IMR-90 (cell line): ENCODE measurements at regions not wholly inside any gene's neighbourhood (a gene's known extent, or its start where the extent isn't known, plus 50 kb on each side); places are given as distances from the start of the nearest gene placed in this dataset.

ENCODE experiments used
- ATAC-seq: fragments of 200-7000 bp; cut with Tn5 transposase; 2 replicates; pipeline ENCODE4 v1.9.1; 2020; ENCODE audit warnings: low read depth, mild to moderate bottlenecking, moderate library complexity
- BruUV-seq: library from RNA; stranded (reverse); fragments of 400-500 nt; replicated peaks from 2 replicates; lab custom pipeline; 2021; lab: Mats Ljungman, UMichigan
- CTCF ChIA-PET: fragments of 300-600 bp; formaldehyde crosslinking; extraction: SDS; loops from one replicate; lab custom pipeline; 2021; ENCODE audit warnings: antibody characterized with exemption; lab: Yijun Ruan, JAX
- POLR2A ChIA-PET: fragments of 300-600 bp; sonication (Branson Sonifier 250); formaldehyde crosslinking; loops from one replicate; lab custom pipeline; 2022; ENCODE audit warnings: antibody characterized with exemption; ENCODE audit not compliant: unreplicated experiment; lab: Charles Lee
- DNase-seq: peaks from one replicate; pipeline ENCODE4 v3.0.0; 2013
- H2AFZ ChIP-seq: replicated peaks from 2 replicates; pipeline ENCODE3; 2013; ENCODE audit warnings: low read length, mild to moderate bottlenecking; ENCODE audit not compliant: poor library complexity
- H2AK5ac ChIP-seq: 2 replicates; pipeline ENCODE4 v1.6.1; 2013; ENCODE audit warnings: low read depth, low read length, inconsistent platforms
- H2AK9ac ChIP-seq: replicated peaks from 2 replicates; pipeline ENCODE3; 2013; ENCODE audit warnings: mild to moderate bottlenecking, low read depth, low read length, moderate library complexity; ENCODE audit not compliant: poor library complexity
- H2BK120ac ChIP-seq: 2 replicates; pipeline ENCODE4 v1.6.1; 2013; ENCODE audit warnings: low read depth, low read length, inconsistent platforms
- H2BK15ac ChIP-seq: 3 replicates; pipeline ENCODE4 v1.6.1; 2013; ENCODE audit warnings: low read depth, low read length, inconsistent platforms
- H2BK20ac ChIP-seq: 2 replicates; pipeline ENCODE4 v1.6.1; 2013; ENCODE audit warnings: low read depth, mild to moderate bottlenecking, inconsistent platforms, low read length, moderate library complexity
- H2BK5ac ChIP-seq: 2 replicates; pipeline ENCODE4 v1.6.1; 2013; ENCODE audit warnings: mild to moderate bottlenecking, low read depth, low read length, inconsistent platforms; ENCODE audit not compliant: poor library complexity, severe bottlenecking
- H3K14ac ChIP-seq: replicated peaks from 2 replicates; pipeline ENCODE4 v1.6.1; 2013; ENCODE audit warnings: low read depth, low read length, inconsistent platforms
- H3K18ac ChIP-seq: 2 replicates; pipeline ENCODE4 v1.6.1; 2013; ENCODE audit warnings: low read depth, low read length, control low read depth
- H3K23ac ChIP-seq: 2 replicates; pipeline ENCODE4 v1.6.1; 2013; ENCODE audit warnings: low read depth, low read length, inconsistent platforms
- H3K27ac ChIP-seq: 2 replicates; pipeline ENCODE4 v1.5.1; 2013; ENCODE audit warnings: mild to moderate bottlenecking, control low read depth, low read length; ENCODE audit not compliant: insufficient read depth
- H3K27me3 ChIP-seq: 2 replicates; pipeline ENCODE4 v1.6.1; 2013; ENCODE audit warnings: low read length; ENCODE audit not compliant: control insufficient read depth, insufficient read depth
- H3K36me3 ChIP-seq: 2 replicates; pipeline ENCODE4 v1.6.1; 2013; ENCODE audit warnings: low read length, mixed read lengths; ENCODE audit not compliant: control insufficient read depth, insufficient read depth
- H3K4ac ChIP-seq: 2 replicates; pipeline ENCODE4 v1.6.1; 2013; ENCODE audit warnings: low read depth, low read length, inconsistent platforms
- H3K4me1 ChIP-seq: 2 replicates; pipeline ENCODE4 v1.6.1; 2013; ENCODE audit warnings: low read length, mixed read lengths; ENCODE audit not compliant: control insufficient read depth, insufficient read depth
- H3K4me2 ChIP-seq: 2 replicates; pipeline ENCODE4 v1.6.1; 2013; ENCODE audit warnings: low read depth, mild to moderate bottlenecking, control low read depth, low read length, moderate library complexity
- H3K4me3 ChIP-seq: 2 replicates; pipeline ENCODE4 v1.5.1; 2013; ENCODE audit warnings: low read depth, mild to moderate bottlenecking, control low read depth, low read length, moderate library complexity; ENCODE audit not compliant: insufficient read depth
- H3K56ac ChIP-seq: 2 replicates; pipeline ENCODE4 v1.6.1; 2013; ENCODE audit warnings: low read length, inconsistent platforms; ENCODE audit not compliant: insufficient read depth; ENCODE audit errors: extremely low read depth
- H3K79me1 ChIP-seq, 2 experiments: 2 replicates each; pipeline ENCODE4 v1.6.1; 2013; ENCODE audit warnings: low read length in 2 of 2, inconsistent platforms in 1 of 2, low read depth in 1 of 2
- H3K9ac ChIP-seq: 2 replicates; pipeline ENCODE4 v1.6.1; 2013; ENCODE audit warnings: low read depth, low read length, control low read depth
- H3K9me1 ChIP-seq: 2 replicates; pipeline ENCODE4 v1.6.1; 2013; ENCODE audit warnings: low read length, inconsistent platforms; ENCODE audit not compliant: insufficient read depth
- H3K9me3 ChIP-seq: 2 replicates; pipeline ENCODE4 v1.6.1; 2013; ENCODE audit warnings: low read length; ENCODE audit not compliant: control insufficient read depth, insufficient read depth
- H4K20me1 ChIP-seq: 2 replicates; pipeline ENCODE4 v1.6.1; 2013; ENCODE audit warnings: low read length, inconsistent platforms; ENCODE audit not compliant: insufficient read depth
- H4K5ac ChIP-seq: 2 replicates; pipeline ENCODE4 v1.6.1; 2013; ENCODE audit warnings: mild to moderate bottlenecking, low read depth, low read length, control low read depth
- H4K8ac ChIP-seq, 2 experiments: 2 replicates each; pipeline ENCODE4 v1.6.1; 2013; ENCODE audit warnings: low read depth in 2 of 2, low read length in 2 of 2, control low read depth in 1 of 2, inconsistent platforms in 1 of 2
- H4K91ac ChIP-seq: 2 replicates; pipeline ENCODE4 v1.6.1; 2013; ENCODE audit warnings: low read depth, low read length, inconsistent platforms; ENCODE audit not compliant: insufficient read depth
- BHLHE40 ChIP-seq: fragments of 150-350 bp; IDR thresholded peaks from 2 replicates; pipeline ENCODE4 v1.6.1; 2016; ENCODE audit warnings: mild to moderate bottlenecking, low read depth, low read length
- CEBPB ChIP-seq: IDR thresholded peaks from 2 replicates; pipeline ENCODE4 v1.6.1; 2012; ENCODE audit warnings: low read depth, low read length, improper control_type of control experiment
- CHD1 ChIP-seq: IDR thresholded peaks from 2 replicates; pipeline ENCODE4 v1.6.1; 2012; ENCODE audit warnings: low read depth, low read length, improper control_type of control experiment
- FOS ChIP-seq: fragments of 150-350 bp; IDR thresholded peaks from 2 replicates; pipeline ENCODE4 v1.6.1; 2016; ENCODE audit warnings: low read depth, low read length
- MAFK ChIP-seq: IDR thresholded peaks from 2 replicates; pipeline ENCODE4 v1.6.1; 2012; ENCODE audit warnings: low read depth, low read length, improper control_type of control experiment
- MAZ ChIP-seq: IDR thresholded peaks from 2 replicates; pipeline ENCODE4 v1.6.1; 2012; ENCODE audit warnings: low read depth, mild to moderate bottlenecking, low read length, improper control_type of control experiment, moderate library complexity, borderline replicate concordance
- MXI1 ChIP-seq: IDR thresholded peaks from 2 replicates; pipeline ENCODE4 v1.6.1; 2012; ENCODE audit warnings: low read depth, mild to moderate bottlenecking, low read length, moderate library complexity, borderline replicate concordance
- NFE2L2 ChIP-seq: fragments of 150-350 bp; IDR thresholded peaks from 2 replicates; pipeline ENCODE4 v1.6.1; 2016; ENCODE audit warnings: low read depth, mild to moderate bottlenecking, low read length
- POLR2A ChIP-seq: IDR thresholded peaks from 2 replicates; pipeline ENCODE4 v1.6.1; 2012; ENCODE audit warnings: mild to moderate bottlenecking, low read depth, low read length
- RAD21 ChIP-seq: IDR thresholded peaks from 2 replicates; pipeline ENCODE4 v1.6.1; 2012; ENCODE audit warnings: low read length, improper control_type of control experiment
- RCOR1 ChIP-seq: IDR thresholded peaks from 2 replicates; pipeline ENCODE4 v1.6.1; 2012; ENCODE audit warnings: mild to moderate bottlenecking, low read length, improper control_type of control experiment; ENCODE audit not compliant: insufficient replicate concordance
- RFX5 ChIP-seq: IDR thresholded peaks from 2 replicates; pipeline ENCODE4 v1.8.0; 2012; ENCODE audit warnings: low read depth, mild to moderate bottlenecking, low read length, moderate library complexity
- SMC3 ChIP-seq: fragments of 150-350 bp; IDR thresholded peaks from 2 replicates; pipeline ENCODE4 v1.6.1; 2016; ENCODE audit warnings: low read depth, mild to moderate bottlenecking, antibody characterized with exemption, low read length, moderate library complexity
- USF2 ChIP-seq: fragments of 150-350 bp; IDR thresholded peaks from 2 replicates; pipeline ENCODE4 v1.6.1; 2017; ENCODE audit warnings: mild to moderate bottlenecking, antibody characterized with exemption, low read length, low read depth
- WGBS, 2 experiments: methylation state at CpG; one replicate each; pipeline versions ENCODE4 v1.1.5 to v1.1.7; 2013; ENCODE audit warnings: missing lambda C conversion rate in 2 of 2; ENCODE audit not compliant: insufficient read length in 1 of 2; ENCODE audit errors: extremely low coverage in 2 of 2; 5-methylcytosine and 5-hydroxymethylcytosine counted together
- dilution Hi-C: fragments of 300-500 bp; cut with HindIII; formaldehyde crosslinking; loops from one replicate; pipeline ENCODE4 v1.14.3; 2018; ENCODE audit warnings: low sequenced_read_pairs; ENCODE audit not compliant: unreplicated experiment
- in situ Hi-C: fragments of 300-500 bp; cut with MboI; formaldehyde crosslinking; loops from 3 replicates; pipeline ENCODE4 v1.14.3; 2019; ENCODE audit warnings: low sequenced_read_pairs, inconsistent platforms, mixed read lengths
- intact Hi-C: fragments of 100-400 bp; cut with micrococcal nuclease; formaldehyde crosslinking; loops from 2 replicates; pipeline ENCODE4 v1.10.0; 2022
- TF ChIP-seq, protein P1 (sequence below): conservative IDR thresholded peaks from 2 replicates; pipeline ENCODE4 v1.5.1; 2012; ENCODE audit warnings: mild to moderate bottlenecking, low read depth, low read length, improper control_type of control experiment

DNA sequence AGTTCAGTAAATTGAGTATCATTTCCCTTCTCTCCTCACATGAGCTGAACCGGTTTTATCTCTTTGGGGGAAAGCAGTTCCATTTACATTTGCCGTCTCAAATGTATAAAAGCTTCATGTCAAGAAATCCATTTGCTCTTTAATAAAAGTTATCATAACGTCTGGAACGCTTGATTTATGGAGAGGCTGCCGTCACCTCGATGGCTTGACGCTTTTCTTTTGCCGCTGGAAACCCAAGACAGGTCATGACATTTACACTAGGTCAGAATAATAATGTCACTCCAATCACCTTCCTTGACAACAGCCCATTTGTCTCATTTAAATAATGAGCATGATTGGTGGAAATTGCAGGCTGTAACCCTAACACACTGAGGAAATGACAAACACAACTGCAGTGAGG is 443.4 kb downstream of the IRX1 start:
- BruUV-seq, result no TSS peak
- in situ Hi-C loops (no loop called here), dilution Hi-C loops (no loop called here), intact Hi-C loops (no loop called here)
- Histone ChIP-seq H3K4me1 (no peaks in the 10 kb centered on the region), H2AFZ (no peak overlapping the region), H4K91ac (no peak overlapping the region), H3K18ac (no peak overlapping the region), H3K9ac (no peak overlapping the region), H2BK20ac (no peak overlapping the region), H3K9me3 (peaks cover 20% of the 10 kb centered on the region), H3K4me2 (no peak overlapping the region), H3K14ac (no peak overlapping the region), H2BK120ac (no peak overlapping the region), H2BK15ac (no peak overlapping the region), H3K27me3 (no peaks in the 10 kb centered on the region), H4K8ac (no peak overlapping the region), H3K23ac (no peak overlapping the region), H3K4me3 (no peak overlapping the region), H4K5ac (no peak overlapping the region), H3K56ac (no peak overlapping the region), H3K79me1 (no peaks in the 10 kb centered on the region), H2AK5ac (no peak overlapping the region), H4K20me1 (no peaks in the 10 kb centered on the region), H3K9me1 (no peaks in the 10 kb centered on the region), H2AK9ac (no peak overlapping the region), H3K27ac (no peak overlapping the region), H2BK5ac (no peak overlapping the region), H3K36me3 (no peaks in the 10 kb centered on the region), H3K4ac (no peak overlapping the region)
- 10% methylated on average over 6 of the region's 8 CpGs; no CpG with 5 or more reads in 1 of the 2 experiments for WGBS, 2 experiments
- CTCF ChIA-PET, result no interaction called here
- POLR2A ChIA-PET, result no interaction called here
- no peak for DNase-seq
- TF ChIP-seq RCOR1, result no peak
- TF ChIP-seq BHLHE40, result no peak
- no peak for TF ChIP-seq CEBPB
- no peak for TF ChIP-seq RAD21
- no peak for TF ChIP-seq USF2
- TF ChIP-seq NFE2L2, result no peak
- TF ChIP-seq MAZ, result no peak
- no peak for TF ChIP-seq CHD1
- TF ChIP-seq RFX5, result no peak
- TF ChIP-seq MAFK, result no peak
- TF ChIP-seq, protein P1, sequence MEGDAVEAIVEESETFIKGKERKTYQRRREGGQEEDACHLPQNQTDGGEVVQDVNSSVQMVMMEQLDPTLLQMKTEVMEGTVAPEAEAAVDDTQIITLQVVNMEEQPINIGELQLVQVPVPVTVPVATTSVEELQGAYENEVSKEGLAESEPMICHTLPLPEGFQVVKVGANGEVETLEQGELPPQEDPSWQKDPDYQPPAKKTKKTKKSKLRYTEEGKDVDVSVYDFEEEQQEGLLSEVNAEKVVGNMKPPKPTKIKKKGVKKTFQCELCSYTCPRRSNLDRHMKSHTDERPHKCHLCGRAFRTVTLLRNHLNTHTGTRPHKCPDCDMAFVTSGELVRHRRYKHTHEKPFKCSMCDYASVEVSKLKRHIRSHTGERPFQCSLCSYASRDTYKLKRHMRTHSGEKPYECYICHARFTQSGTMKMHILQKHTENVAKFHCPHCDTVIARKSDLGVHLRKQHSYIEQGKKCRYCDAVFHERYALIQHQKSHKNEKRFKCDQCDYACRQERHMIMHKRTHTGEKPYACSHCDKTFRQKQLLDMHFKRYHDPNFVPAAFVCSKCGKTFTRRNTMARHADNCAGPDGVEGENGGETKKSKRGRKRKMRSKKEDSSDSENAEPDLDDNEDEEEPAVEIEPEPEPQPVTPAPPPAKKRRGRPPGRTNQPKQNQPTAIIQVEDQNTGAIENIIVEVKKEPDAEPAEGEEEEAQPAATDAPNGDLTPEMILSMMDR, result no peak
- no peak for TF ChIP-seq FOS
- TF ChIP-seq SMC3, result no peak
- no peak for TF ChIP-seq MXI1
- no peak for TF ChIP-seq POLR2A
- ATAC-seq, result no peak
